NCI-H2196 treated with DMSO at 0.1 percent for 48 hours (cell line): ENCODE measurements at regions not wholly inside any gene's neighbourhood (a gene's known extent, or its start where the extent isn't known, plus 50 kb on each side); places are given as distances from the start of the nearest gene placed in this dataset.

Experiments used
- DNase-seq: peaks from one replicate; lab custom pipeline; 2025; ENCODE audit not compliant: unreplicated experiment; lab: John Stamatoyannopoulos, UW

DNA sequence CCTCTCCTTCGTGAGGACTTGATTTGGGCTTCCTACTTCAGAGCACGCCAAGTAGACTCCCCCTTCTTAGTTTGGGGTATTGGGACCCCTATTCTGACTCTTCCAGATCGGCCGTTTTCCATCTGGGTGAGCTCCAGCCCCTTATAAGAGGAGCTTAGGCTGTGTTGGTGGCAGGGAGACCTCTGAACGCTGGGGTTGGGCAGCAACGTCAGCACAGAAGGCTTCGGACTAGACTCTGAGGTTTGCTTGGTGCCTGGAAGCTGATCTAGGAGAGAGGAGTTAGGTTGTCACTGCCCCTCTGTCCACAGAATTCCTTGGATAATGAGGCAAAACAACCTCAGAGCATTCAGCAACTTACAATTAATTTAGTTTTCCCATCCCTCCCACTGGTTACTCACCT is 99.2 kb upstream of the RTL1 start:
- DNase-seq = no peak

DNA sequence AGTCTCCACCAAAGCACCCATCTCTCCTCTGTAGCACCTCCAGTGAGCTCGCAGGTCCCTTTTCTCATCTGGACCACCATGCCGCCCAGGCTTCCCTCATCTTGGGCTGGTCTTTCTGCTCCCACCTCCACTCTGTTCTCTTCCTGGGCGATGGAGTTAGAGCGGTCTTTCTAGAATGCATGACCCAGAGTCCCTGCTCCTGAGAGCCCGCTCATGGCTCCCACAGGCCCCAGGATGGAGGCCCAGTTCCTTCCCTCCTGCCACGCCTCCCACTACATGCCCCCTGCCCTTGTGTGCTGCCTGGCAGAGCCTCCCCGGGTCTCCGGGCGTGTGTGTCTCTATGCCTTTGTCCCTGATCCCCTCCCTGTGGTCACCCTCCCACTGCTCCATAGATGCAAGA is 100.7 kb upstream of the RTL1 start:
- DNase-seq = no peak

DNA sequence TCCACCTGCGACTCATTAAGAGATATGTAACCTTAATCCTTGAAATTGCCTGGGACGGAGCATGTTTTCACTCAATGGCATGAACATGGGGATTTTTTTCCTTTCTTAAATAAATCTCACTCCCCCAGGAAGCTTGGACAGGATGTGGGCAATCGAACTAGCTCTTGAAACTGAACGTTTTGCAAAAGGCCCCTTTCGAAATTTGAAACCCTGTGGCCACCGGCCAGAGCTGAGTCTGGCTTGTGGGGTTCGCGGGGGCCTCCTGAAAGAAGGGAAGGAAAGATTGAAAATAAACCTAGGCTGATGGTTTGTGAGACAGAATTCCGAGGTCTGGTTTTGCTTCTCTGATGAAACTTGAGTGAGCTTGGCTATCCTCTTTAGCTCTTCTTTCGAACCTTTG is 101.4 kb upstream of the RTL1 start:
- DNase-seq = no peak

DNA sequence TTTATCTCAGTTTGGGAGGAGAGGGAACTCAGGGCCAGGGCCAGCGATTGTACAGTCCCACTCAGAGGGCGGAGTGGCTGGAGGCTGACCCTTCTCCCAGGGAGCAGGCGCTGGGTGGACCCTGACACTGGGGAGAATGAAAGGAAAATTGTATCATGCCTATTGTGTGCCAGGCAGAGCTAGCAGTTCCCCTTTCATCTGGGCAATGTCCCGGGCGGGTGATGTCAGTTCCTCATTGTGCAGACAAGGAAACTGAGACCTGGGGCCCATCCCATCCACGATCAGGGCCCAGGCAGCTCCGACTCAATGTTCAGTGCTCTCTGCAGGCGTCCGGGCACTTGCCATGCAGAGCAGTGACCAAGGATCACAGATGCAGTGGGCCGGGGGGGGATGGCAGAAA is 101.9 kb upstream of the RTL1 start:
- DNase-seq = no peak

- DNase-seq = no peak
Observed at GRCh38 chr14:101006008-101006407, 102.5 kb upstream of the RTL1 start.

GRCh38 chr14:101007004-101007614 is 103.6 kb upstream of the RTL1 start:
- no peak for DNase-seq

GRCh38 chr14:101007765-101008164 is 104.2 kb upstream of the RTL1 start:
- DNase-seq = no peak

DNA sequence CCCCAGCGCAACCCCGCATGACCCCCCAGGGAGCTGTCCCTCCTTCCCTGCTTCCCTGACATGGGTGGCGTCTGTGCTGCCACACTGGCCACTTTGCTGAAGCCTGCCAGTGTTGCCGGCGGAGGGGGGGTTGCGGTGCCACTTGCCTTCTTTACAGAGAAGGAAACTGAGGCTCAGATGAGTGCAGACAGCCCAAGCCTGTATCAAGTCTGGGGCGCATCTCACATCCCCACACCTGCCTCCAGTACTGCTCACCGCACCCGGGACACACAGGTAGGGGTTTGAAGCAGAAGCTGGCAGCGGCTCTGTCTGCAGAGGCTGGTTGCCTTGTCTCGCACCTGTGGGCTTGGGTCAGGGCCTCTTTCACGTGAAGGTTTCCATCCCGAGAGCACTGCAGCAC is 104.7 kb upstream of the RTL1 start:
- no peak for DNase-seq

DNA sequence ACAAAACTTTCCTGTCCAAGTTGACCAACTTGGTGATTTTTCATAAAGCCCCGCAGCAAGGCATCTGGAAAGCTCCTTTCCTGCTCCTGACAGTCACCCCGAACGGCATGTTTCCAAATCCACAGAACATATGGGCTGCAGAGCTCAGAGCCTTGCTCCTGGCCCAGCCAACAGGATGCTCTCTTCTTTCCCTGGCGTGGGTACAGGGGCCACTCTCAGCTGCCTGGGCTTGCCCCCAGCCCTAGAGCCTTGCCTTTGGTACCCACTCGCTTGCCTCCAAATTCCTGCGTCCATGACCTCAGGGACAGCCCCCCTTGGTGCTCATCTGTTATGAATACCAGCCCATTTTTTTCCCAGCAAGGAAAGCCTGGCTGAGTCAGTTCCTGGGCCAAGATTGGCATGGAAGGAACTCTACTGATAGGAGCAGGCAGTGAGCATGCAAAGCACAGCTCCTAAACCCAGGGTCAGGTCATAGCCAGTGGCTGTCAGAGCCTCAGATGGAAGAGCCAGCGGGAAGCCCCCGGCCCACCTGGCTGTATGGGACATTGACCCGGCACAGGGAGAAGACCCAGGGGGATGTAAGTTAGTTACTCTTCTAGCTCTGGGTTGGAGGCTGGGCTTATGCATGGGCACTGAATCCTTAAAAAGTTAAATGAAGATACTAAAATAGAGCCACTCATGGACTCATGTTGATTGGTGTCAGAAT is 105.3 kb upstream of the RTL1 start:
- DNase-seq = no peak

DNA sequence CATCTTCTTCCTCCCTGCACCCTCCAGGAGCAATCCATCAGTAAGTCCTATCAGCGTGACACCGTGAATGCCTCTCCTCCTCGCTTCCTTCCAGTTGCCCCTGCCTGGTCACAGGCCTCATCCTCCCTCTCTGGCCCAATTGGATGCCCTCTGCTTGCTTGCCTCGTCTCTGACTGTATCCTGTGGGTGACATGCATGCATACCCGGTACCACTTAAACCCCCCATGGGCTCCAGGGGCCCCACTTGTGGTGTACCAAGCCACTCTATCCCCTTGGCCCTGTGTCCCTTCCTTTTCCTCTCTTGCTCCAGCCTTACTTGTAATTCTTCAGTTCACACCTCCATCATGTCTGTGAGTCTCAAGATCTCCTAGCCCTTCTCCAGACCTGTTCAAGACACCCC is 106.0 kb upstream of the RTL1 start:
- DNase-seq = no peak

- DNase-seq = no peak
Observed at GRCh38 chr14:101010293-101010692, 106.8 kb upstream of the RTL1 start.

GRCh38 chr14:101010835-101011234 is 107.3 kb upstream of the RTL1 start:
- DNase-seq = no peak

DNA sequence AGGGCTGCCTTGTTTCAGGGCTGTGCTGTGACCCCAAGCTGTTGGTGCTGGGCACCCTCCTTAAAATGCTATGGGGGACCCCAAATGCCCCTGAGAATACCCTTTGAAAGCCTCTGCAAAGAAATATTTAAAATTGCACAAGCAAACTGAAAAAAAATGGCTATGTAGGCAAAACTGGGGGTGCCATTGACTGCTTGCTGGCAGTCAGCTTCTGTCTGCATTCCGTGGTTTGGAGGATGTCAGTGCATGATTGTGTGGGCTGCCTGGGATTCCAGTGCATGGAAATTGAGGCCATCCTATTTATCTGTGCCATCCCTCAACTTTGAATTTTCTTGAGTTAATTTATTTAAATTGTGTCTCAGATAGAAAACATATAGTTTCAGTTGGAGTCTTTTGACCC is 113.7 kb upstream of the RTL1 start:
- no peak for DNase-seq

GRCh38 chr14:101017806-101018560 is 114.5 kb upstream of the RTL1 start:
- DNase-seq = no peak

- DNase-seq = no peak
Observed at GRCh38 chr14:101018561-101019290, 115.2 kb upstream of the RTL1 start.

DNA sequence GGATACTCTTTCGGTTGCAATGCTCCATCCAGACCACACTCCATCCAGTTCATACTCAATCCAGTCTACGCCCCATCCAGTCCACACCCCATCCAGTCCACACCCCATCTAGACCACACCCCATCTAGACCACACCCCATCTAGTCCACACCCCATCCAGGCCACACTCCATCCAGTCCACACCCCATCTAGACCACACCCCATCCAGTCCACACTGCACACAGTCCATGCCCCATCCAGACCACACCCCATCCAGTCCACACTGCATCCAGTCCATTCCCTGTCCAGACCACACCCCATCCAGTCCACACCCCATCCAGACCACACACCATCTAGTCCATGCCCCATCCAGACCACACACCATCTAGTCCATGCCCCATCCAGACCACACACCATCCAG is 116.0 kb upstream of the RTL1 start:
- DNase-seq = no peak

DNA sequence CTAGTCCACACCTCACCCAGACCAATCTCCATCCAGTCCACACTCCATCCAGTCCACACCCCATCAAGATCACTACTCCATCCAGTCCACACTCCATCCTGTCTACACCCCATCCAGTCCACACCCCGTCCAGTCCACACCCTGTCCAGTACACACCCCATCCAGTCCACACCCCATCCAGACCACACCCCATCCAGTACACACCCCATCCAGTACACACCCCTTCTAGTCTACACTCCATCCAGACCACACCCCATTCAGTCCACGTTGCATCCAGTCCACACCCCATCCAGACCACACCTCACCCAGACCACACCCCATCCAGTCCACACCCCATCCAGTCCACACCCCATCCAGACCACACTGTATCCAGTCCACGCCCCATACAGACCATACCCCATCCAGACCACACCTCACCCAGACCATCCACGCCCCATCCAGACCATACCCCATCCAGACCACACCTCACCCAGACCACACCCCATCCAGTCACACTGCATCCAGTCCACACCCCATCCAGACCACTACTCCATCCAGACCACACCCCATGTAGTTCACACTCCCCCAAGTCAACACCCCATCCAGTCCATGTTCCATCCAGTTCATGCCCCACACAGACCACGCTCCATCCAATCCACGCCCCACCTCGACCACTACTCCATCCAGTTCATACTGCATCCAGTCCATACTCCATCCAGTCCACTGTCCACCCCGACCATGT is 116.6 kb upstream of the RTL1 start:
- DNase-seq = no peak

DNA sequence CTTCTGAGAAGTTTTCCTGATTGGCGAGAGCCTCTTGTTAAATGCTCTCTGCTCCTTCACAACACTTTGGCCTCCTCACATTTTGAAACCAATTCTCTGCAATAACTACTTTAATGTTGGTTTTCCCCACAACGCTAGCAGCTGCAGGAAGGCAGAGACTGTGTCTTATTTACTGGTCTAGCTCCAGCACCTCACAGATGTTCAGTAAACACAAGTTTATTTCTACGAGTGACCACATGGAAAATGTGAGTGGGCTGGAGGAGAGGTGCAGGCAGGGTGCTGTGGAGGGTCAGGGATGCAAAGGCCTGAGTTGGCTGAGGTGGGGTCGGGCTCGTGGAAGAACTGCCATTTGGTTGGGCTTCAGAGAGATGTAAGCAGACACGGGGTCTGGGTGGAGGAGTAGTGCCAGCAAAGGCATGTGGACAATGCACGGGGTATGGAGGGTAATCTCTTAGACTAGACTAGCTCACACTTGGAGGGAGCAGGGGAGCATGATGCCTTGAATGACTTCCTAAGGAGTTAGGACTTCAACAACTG is 117.4 kb upstream of the RTL1 start:
- DNase-seq = no peak

DNA sequence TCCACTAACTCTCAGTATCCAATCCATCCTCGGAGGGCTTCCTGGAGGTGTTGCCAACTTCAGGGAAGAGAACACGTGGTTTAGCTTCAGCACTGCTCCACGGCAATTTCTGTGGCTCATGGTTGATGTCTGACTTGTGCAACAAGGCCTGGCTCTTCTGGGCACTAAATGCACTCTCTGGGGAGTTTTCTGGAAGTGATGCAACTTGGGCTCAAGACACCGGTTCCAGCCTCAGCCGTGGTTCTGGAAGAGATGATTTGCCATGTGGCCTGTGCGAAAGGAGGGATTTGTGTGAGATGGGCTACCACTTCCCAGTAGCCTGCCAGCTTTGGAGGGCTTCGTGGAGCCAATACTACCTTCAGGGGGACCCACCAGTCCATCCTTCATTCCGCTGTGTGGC is 118.6 kb upstream of the RTL1 start:
- no peak for DNase-seq

DNA sequence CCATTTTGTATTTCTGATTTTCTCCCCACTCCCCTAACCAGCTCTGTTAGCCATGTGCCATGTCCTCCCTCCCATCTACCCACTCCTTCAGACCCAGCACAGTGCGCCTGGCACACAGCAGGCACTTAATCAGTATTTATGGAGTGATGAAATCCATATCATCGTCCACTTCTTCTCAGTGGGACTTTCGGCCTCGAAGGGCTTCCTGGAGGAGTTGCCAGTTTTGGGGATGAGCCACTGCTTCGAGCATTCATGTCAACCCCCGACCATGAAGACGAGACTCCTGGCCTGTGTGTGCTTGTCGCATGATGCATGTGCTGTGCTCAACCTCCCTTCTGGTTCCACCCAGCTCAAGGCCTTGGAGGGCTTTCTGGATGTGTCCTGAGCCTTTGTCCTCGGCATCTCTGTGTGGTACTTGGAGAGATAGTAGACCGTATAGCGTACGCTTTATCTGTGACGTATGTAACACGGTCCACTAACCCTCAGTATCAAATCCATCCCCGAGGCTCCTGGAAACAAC is 119.5 kb upstream of the RTL1 start:
- no peak for DNase-seq

GRCh38 chr14:101024686-101025085 is 121.2 kb upstream of the RTL1 start:
- DNase-seq = no peak
